OCI-LY7 (cell line): ENCODE measurements at regions not wholly inside any gene's neighbourhood (a gene's known extent, or its start where the extent isn't known, plus 50 kb on each side); places are given as distances from the start of the nearest gene placed in this dataset.

Source experiments
- BruUV-seq: library from RNA; stranded (reverse); fragments of 400-500 nt; replicated peaks from 2 replicates; lab custom pipeline; 2021; lab: Mats Ljungman, UMichigan
- CTCF ChIA-PET: fragments of 300-600 bp; sonication (Branson Sonifier 250); formaldehyde crosslinking; loops from one replicate; lab custom pipeline; 2022; ENCODE audit warnings: antibody characterized with exemption; ENCODE audit not compliant: unreplicated experiment; lab: Charles Lee
- POLR2A ChIA-PET: fragments of 300-600 bp; sonication (Branson Sonifier 250); formaldehyde crosslinking; loops from one replicate; lab custom pipeline; 2022; ENCODE audit warnings: antibody characterized with exemption; lab: Charles Lee
- DNase-seq: peaks from one replicate; pipeline ENCODE4 v3.0.0-alpha.2; 2015; ENCODE audit warnings: low spot score
- H2AFZ ChIP-seq: fragments of 200-600 bp; sonication (generic), shearing (Covaris generic); 2 replicates; pipeline ENCODE4 v1.6.1; 2014; ENCODE audit warnings: mild to moderate bottlenecking, antibody characterized with exemption, low read length, moderate library complexity
- H3K27ac ChIP-seq: fragments of 200-600 bp; sonication (generic); 2 replicates; pipeline ENCODE4 v1.5.1; 2014; ENCODE audit warnings: mixed run types, low read depth, mild to moderate bottlenecking, moderate library complexity, low read length, inconsistent platforms; ENCODE audit not compliant: poor library complexity, severe bottlenecking
- H3K36me3 ChIP-seq: fragments of 200-600 bp; sonication (generic); 2 replicates; pipeline ENCODE4 v1.6.1; 2014; ENCODE audit warnings: mild to moderate bottlenecking, antibody characterized with exemption, low read length, moderate library complexity, mixed read lengths; ENCODE audit not compliant: insufficient read depth
- H3K4me1 ChIP-seq: fragments of 200-600 bp; sonication (generic); 2 replicates; pipeline ENCODE4 v1.5.1; 2014; ENCODE audit warnings: mild to moderate bottlenecking, low read length; ENCODE audit not compliant: insufficient read depth, poor library complexity, severe bottlenecking
- H3K4me2 ChIP-seq: fragments of 200-600 bp; sonication (generic); 2 replicates; pipeline ENCODE4 v1.6.1; 2014; ENCODE audit warnings: mild to moderate bottlenecking, low read length
- H3K4me3 ChIP-seq: fragments of 200-600 bp; sonication (generic); 2 replicates; pipeline ENCODE4 v1.5.1; 2014; ENCODE audit warnings: mild to moderate bottlenecking, low read depth, low read length; ENCODE audit not compliant: poor library complexity, severe bottlenecking
- H3K79me2 ChIP-seq: fragments of 200-600 bp; sonication (generic); 2 replicates; pipeline ENCODE4 v1.6.1; 2016; ENCODE audit warnings: low read depth, mild to moderate bottlenecking, low read length, moderate library complexity, mixed read lengths; ENCODE audit not compliant: insufficient read depth
- H3K9me2 ChIP-seq: fragments of 200-600 bp; sonication (generic); 2 replicates; pipeline ENCODE4 v1.6.1; 2016; ENCODE audit warnings: mild to moderate bottlenecking, low read length, mixed read lengths; ENCODE audit not compliant: insufficient read depth
- H3K9me3 ChIP-seq: fragments of 200-600 bp; sonication (generic); 2 replicates; pipeline ENCODE4 v1.6.1; 2014; ENCODE audit warnings: mild to moderate bottlenecking, mixed run types, low read length, mixed read lengths
- H4K20me1 ChIP-seq: fragments of 200-600 bp; sonication (generic); 2 replicates; pipeline ENCODE4 v1.6.1; 2014; ENCODE audit warnings: mild to moderate bottlenecking, antibody characterized with exemption, low read length, moderate library complexity, mixed read lengths; ENCODE audit not compliant: insufficient read depth
- EZH2phosphoT487 ChIP-seq: fragments of 200-600 bp; sonication (generic); IDR thresholded peaks from 2 replicates; pipeline ENCODE4 v1.6.1; 2018; ENCODE audit warnings: low read depth, borderline replicate concordance, mild to moderate bottlenecking, mixed run types, antibody characterized with exemption, low read length, moderate library complexity, mixed read lengths
- intact Hi-C: fragments of 100-400 bp; cut with micrococcal nuclease; formaldehyde crosslinking; loops from one replicate; pipeline ENCODE4 v1.10.0; 2022; ENCODE audit not compliant: unreplicated experiment
- TF ChIP-seq, protein P1 (sequence below): fragments of 200-600 bp; sonication (generic); conservative IDR thresholded peaks from 2 replicates; pipeline ENCODE4 v1.5.1; 2014; ENCODE audit warnings: mild to moderate bottlenecking, antibody characterized with exemption, low read length, moderate library complexity, mixed read lengths

DNA sequence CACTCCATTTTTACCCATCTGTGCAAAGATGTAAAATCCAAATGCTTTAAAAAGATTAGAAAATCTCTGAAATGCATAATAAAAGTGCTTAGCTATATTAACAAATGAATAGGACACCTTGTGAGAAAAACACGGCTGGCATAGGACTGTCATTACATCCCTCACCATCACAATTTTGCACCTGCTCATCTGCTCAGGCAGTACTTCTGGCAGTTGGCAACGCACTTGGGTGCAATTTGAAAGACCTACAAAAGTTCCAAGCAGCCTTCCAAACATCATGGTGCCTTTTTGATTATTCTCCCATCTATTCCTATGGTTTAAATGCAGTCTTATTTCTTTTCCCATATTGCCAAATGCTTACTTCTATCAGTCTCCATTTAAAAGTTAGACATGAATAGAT, 501.8 kb downstream of the ENC1 start:
- H3K4me2 ChIP-seq: no peak overlapping the region
- BruUV-seq: no TSS peak
- H3K9me2 ChIP-seq: no peaks in the 10 kb centered on the region
- no peak for DNase-seq
- ChIA-PET POLR2A (no interaction called here), CTCF (no interaction called here)
- H2AFZ ChIP-seq: no peak overlapping the region
- no peak overlapping the region for H3K4me3 ChIP-seq
- intact Hi-C loops: no loop called here
- no peaks in the 10 kb centered on the region for H3K36me3 ChIP-seq
- H3K4me1 ChIP-seq: no peaks in the 10 kb centered on the region
- H3K9me3 ChIP-seq: no peaks in the 10 kb centered on the region
- no peaks in the 10 kb centered on the region for H3K79me2 ChIP-seq
- no peak for TF ChIP-seq EZH2phosphoT487
- no peaks in the 10 kb centered on the region for H4K20me1 ChIP-seq
- H3K27ac ChIP-seq: no peak overlapping the region

DNA sequence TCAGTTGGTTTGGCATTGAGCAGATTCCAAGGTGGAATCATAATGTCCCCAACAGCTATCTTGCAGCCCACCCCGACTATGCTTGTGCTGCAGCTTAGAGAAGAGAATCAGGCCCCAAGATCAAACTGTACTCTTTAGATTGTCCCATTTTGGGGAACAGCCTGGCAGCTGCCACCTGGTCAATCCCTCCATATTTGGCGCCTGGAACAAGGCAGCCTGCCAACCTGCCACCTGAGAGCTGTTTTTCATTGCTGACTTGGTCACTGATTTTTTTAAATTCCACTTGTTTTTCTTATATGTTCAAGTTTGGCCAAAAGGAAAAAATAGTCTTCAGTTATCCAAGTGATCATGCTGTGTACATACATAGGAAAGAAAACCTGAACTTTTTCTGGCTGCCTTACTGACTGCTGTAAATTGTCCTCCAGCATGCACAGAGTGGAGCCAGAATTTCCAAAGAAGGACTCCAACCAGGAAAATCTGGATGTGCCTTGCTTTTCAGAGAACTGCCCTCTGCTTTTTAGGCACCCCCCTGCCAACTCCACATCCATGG, 504.2 kb downstream of the ENC1 start:
- BruUV-seq: no TSS peak
- H3K27ac ChIP-seq: no peak overlapping the region
- H3K4me3 ChIP-seq: no peak overlapping the region
- H3K9me2 ChIP-seq: no peaks in the 10 kb centered on the region
- no peaks in the 10 kb centered on the region for H3K9me3 ChIP-seq
- POLR2A ChIA-PET: no interaction called here
- H3K4me1 ChIP-seq: no peaks in the 10 kb centered on the region
- no peak overlapping the region for H3K4me2 ChIP-seq
- TF ChIP-seq EZH2phosphoT487: no peak
- TF ChIP-seq, protein P1, sequence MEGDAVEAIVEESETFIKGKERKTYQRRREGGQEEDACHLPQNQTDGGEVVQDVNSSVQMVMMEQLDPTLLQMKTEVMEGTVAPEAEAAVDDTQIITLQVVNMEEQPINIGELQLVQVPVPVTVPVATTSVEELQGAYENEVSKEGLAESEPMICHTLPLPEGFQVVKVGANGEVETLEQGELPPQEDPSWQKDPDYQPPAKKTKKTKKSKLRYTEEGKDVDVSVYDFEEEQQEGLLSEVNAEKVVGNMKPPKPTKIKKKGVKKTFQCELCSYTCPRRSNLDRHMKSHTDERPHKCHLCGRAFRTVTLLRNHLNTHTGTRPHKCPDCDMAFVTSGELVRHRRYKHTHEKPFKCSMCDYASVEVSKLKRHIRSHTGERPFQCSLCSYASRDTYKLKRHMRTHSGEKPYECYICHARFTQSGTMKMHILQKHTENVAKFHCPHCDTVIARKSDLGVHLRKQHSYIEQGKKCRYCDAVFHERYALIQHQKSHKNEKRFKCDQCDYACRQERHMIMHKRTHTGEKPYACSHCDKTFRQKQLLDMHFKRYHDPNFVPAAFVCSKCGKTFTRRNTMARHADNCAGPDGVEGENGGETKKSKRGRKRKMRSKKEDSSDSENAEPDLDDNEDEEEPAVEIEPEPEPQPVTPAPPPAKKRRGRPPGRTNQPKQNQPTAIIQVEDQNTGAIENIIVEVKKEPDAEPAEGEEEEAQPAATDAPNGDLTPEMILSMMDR: no peak
- DNase-seq: no peak
- intact Hi-C loops: no loop called here
- H3K36me3 ChIP-seq: no peaks in the 10 kb centered on the region
- no peaks in the 10 kb centered on the region for H4K20me1 ChIP-seq
- H2AFZ ChIP-seq: no peak overlapping the region
- H3K79me2 ChIP-seq: no peaks in the 10 kb centered on the region
- CTCF ChIA-PET: no interaction called here

DNA sequence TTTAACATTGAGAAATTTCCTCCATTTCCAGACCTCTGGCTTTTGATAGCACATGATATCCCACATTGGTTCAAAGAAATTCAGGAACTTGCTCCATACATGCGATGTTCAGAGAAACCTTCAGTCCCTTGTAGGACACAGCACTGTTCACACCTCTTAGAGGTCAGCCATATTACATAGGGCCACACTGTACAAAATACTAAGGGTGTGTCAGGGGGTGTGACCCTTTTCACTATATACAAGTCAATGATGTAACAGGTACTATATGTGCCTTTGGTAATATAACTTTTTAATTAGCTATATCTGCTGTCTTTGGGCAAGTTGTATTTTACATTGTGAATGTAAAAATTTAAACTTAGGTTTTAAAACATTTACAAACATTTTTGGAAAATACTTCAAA, 505.5 kb downstream of the ENC1 start:
- Histone ChIP-seq H2AFZ (no peak overlapping the region), H3K9me3 (no peaks in the 10 kb centered on the region), H3K4me1 (no peaks in the 10 kb centered on the region), H3K79me2 (no peaks in the 10 kb centered on the region), H3K36me3 (no peaks in the 10 kb centered on the region), H3K27ac (no peak overlapping the region), H3K4me2 (no peak overlapping the region), H4K20me1 (no peaks in the 10 kb centered on the region), H3K9me2 (no peaks in the 10 kb centered on the region), H3K4me3 (no peak overlapping the region)
- BruUV-seq: no TSS peak
- no peak for TF ChIP-seq EZH2phosphoT487
- POLR2A ChIA-PET: interaction anchor here (0.6 kb wide), 1 partner anchor 18 kb away, joined by 3 read pairs; no protein-coding TSS in a partner anchor
- DNase-seq: no peak
- CTCF ChIA-PET: no interaction called here
- intact Hi-C loops: no loop called here

DNA sequence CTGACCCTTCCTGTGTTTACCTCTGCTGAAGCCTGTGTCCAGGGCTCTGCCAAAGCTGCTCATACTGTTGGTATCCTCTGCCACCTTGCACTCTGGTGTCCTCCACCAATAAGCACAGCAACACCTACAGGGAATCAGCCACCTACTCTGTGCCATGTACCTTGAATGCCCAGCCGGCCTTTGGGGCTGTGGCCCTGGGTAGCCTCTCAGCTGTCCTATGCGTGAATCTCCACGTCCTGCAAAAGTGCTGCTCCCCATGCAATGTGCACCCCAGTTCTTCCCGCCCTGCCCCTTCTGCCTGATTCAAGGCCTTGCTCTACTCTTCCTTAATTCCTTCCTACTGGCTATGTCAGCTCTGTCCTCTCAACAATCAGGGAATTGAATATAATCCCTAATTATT, 506.5 kb downstream of the ARHGEF28 start:
- POLR2A ChIA-PET: no interaction called here

More for the DNA sequence above, 506.5 kb downstream of the ARHGEF28 start:
- no peaks in the 10 kb centered on the region for H3K36me3 ChIP-seq
- H3K4me3 ChIP-seq: no peak overlapping the region
- CTCF ChIA-PET: no interaction called here
- no peaks in the 10 kb centered on the region for H3K9me2 ChIP-seq
- DNase-seq: no peak
- no peaks in the 10 kb centered on the region for H3K4me1 ChIP-seq
- BruUV-seq: no TSS peak
- H3K4me2 ChIP-seq: no peak overlapping the region
- no peaks in the 10 kb centered on the region for H4K20me1 ChIP-seq
- TF ChIP-seq, protein P1: no peak
- TF ChIP-seq EZH2phosphoT487: no peak
- intact Hi-C loops: no loop called here
- H2AFZ ChIP-seq: no peak overlapping the region
- no peak overlapping the region for H3K27ac ChIP-seq
- H3K79me2 ChIP-seq: no peaks in the 10 kb centered on the region
- H3K9me3 ChIP-seq: no peaks in the 10 kb centered on the region
